Right lobe of liver (tissue), 4 donors: ENCODE measurements at regions not wholly inside any gene's neighbourhood (a gene's known extent, or its start where the extent isn't known, plus 50 kb on each side); places are given as distances from the start of the nearest gene placed in this dataset.

ENCODE experiments used
- CTCF ChIP-seq, 4 donors: fragments of 200-600 bp in 3 of 4; fragments of 450-650 bp in 1 of 4; IDR thresholded peaks; one replicate each; pipeline versions ENCODE4 v1.5.1 to v1.8.0; 2016 to 2022; ENCODE audit warnings: antibody characterized with exemption in 4 of 4, mild to moderate bottlenecking in 2 of 4
- POLR2A ChIP-seq: fragments of 450-650 bp; IDR thresholded peaks from one replicate; pipeline ENCODE4 v1.6.1; 2017; ENCODE audit warnings: antibody characterized with exemption, mild to moderate bottlenecking
- donor health status: DM: no; HTN: no; CAD: no.
- donor health status: DM: no; HTN: no; CAD: no.
- donor health status: DM: no; HTN: yes; CAD: no.

GRCh38 chr3:17795280-17795679, 52.8 kb upstream of the TBC1D5 start:
- TF ChIP-seq POLR2A (no peak), CTCF (IDR thresholded peaks at IDR 0.05) (peak in 1 of 4 donors; percentile 2)
